ENCODE measurements at regions not wholly inside any gene's neighbourhood (a gene's known extent, or its start where the extent isn't known, plus 50 kb on each side); places are given as distances from the start of the nearest gene placed in this dataset.
A peak's percentile ranks its signal among the peaks of the same experiment; 100 is the strongest.

GRCh38 chr12:105559310-105559709, 228.8 kb downstream of the C12orf75 start:
- TF ChIP-seq CTCF (IDR thresholded peaks at IDR 0.05; ENCODE audit: low read depth, low read length), result no peak
- in situ Hi-C loops (cut with HindIII; ENCODE audit: low sequenced_read_pairs), result no loop called here
- no peak overlapping the region for H3K4me3 ChIP-seq (ENCODE audit: low read depth, low read length)
- no peak for DNase-seq (ENCODE audit: low read depth, low spot score)

DNA sequence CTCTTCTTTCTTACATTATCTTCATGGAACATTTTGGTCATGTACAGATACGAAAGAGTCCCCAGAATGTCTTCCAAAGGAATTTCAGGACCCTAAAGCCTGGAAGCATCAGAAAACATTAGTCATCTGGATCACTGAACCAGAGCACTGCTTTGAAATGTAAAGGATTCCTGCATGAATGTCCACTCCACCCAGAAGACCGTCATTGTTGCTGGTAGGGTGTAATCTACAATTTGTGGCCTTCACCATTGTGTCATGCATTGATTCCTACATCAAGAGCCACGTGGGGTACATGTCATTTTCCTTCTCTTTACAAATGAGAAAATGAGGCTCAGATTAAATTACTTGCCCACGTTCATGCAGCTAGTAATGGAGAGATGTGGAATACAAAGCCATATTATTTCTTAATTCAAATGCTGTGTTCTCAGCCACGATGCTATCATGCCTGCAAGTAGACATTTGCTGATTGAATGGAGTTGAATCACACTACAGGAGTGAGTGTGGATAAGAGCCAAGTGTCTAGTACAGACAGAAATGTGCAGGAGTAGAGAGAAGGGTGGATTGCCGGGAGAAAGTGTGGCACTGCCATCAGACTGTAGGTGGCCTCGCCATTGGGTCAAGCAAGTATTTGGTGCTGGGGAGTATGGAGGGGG, 231.2 kb downstream of the C12orf75 start:
- no peak for DNase-seq (ENCODE audit: low read depth, low spot score)
- in situ Hi-C loops (cut with HindIII; ENCODE audit: low sequenced_read_pairs), result no loop called here
- no peak for TF ChIP-seq CTCF (IDR thresholded peaks at IDR 0.05; ENCODE audit: low read depth, low read length)
- no peak overlapping the region for H3K4me3 ChIP-seq (ENCODE audit: low read depth, low read length)

DNA sequence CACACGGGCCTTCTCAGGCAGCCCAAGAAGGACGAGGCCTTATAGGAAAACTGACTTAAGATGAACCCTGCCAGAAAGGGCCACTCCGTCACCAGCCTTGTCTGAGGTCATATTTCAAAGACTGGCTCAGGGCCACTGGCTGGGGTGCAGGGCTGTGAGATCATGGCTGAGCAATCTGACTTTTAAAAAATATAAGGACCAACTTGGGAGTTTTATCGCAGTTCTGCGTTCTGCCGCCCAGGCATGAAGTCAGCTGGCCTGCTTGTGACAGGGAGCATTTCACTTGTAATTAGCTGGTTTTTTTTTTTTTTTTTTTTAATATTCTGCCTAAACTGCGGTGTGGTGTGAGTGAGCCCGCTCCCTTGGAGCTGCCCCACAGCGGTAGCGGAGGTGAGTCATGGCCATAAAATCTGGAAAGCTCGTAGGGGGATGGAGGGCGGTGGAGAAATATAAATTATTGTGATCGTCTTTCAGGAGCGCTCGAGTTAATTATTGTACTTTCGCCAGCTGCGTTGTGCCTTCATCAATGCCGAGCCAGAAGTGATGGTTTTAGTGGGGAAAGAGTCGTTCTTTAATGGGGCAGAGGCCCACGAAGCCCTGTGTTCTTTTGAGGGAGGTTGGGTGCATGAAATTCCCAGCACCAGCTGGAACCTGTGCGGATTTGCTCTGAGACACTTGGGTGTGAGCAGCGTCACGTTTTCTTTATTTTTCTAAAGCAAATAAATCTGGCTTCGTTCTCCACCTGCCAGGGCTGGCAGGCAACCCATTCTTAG, 231.9 kb downstream of the C12orf75 start:
- DNase-seq (ENCODE audit: low read depth, low spot score), result peak; percentile 94
- in situ Hi-C loops (cut with HindIII; ENCODE audit: low sequenced_read_pairs), result no loop called here
- no peak for TF ChIP-seq CTCF (IDR thresholded peaks at IDR 0.05; ENCODE audit: low read depth, low read length)
- H3K4me3 ChIP-seq (ENCODE audit: low read depth, low read length), result no peak overlapping the region

DNA sequence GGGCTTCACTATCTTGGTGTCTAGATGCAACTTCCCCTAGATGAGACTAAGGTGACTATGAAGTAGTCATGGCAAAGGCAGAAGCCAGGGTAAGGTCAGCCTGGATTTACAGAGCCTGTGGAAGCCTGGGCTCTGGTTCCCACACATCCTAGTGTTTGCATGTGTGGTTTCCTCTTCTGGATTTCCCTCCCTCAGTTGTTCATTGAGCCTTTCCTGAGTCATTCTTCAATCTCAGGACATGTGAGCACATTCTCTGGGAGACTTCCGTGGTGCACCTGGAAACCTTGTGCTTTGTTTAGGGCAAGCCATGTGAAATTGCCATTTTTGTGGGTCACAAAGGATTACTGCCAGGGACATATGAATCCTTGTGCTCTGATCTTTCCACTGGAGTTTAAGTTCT, 236.6 kb downstream of the C12orf75 start:
- DNase-seq (ENCODE audit: low read depth, low spot score), result peak; percentile 20
- TF ChIP-seq CTCF (IDR thresholded peaks at IDR 0.05; ENCODE audit: low read depth, low read length), result no peak
- in situ Hi-C loops (cut with HindIII; ENCODE audit: low sequenced_read_pairs), result no loop called here

GRCh38 chr12:105569886-105570285, 239.4 kb downstream of the C12orf75 start:
- TF ChIP-seq CTCF (IDR thresholded peaks at IDR 0.05; ENCODE audit: low read depth, low read length), result no peak
- no peak overlapping the region for H3K4me3 ChIP-seq (ENCODE audit: low read depth, low read length)
- in situ Hi-C loops (cut with HindIII; ENCODE audit: low sequenced_read_pairs), result no loop called here
- no peak for DNase-seq (ENCODE audit: low read depth, low spot score)

More for the DNA sequence above, 236.6 kb downstream of the C12orf75 start:
- H3K4me3 ChIP-seq (ENCODE audit: low read depth, low read length), result no peak overlapping the region

DNA sequence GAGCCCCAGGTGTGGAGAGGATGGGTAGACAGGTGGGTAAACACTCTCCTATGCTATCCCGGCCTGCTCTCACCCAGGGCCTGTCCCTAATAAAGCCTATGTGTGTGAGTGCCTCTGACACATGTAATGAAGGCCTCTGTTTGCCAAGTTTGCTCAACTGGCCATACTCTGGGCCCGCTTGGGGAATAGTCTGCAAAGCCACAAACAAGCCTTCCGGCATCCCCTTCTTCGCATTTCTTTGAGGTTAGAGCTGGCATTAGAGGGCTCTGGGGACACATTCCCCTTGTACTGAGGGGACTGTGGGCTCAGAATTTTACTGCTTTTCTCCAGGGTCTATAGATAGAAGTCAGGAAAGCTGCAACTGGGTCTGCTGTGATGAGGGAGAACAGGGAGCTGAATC, 240.5 kb downstream of the C12orf75 start:
- no peak for TF ChIP-seq CTCF (IDR thresholded peaks at IDR 0.05; ENCODE audit: low read depth, low read length)
- in situ Hi-C loops (cut with HindIII; ENCODE audit: low sequenced_read_pairs), result no loop called here
- no peak for DNase-seq (ENCODE audit: low read depth, low spot score)
- H3K4me3 ChIP-seq (ENCODE audit: low read depth, low read length), result no peak overlapping the region

Measured in astrocyte of the spinal cord (primary cell).